KMS-11 (cell line): ENCODE measurements at regions not wholly inside any gene's neighbourhood (a gene's known extent, or its start where the extent isn't known, plus 50 kb on each side); places are given as distances from the start of the nearest gene placed in this dataset.

Experiments used
- H2AFZ ChIP-seq: fragments of 200-600 bp; sonication (generic); 2 replicates; pipeline ENCODE4 v1.6.1; 2016; ENCODE audit warnings: antibody characterized with exemption, mixed run types, low read depth
- H3K27ac ChIP-seq: fragments of 200-600 bp; sonication (generic); 2 replicates; pipeline ENCODE4 v1.6.1; 2016; ENCODE audit warnings: mild to moderate bottlenecking, mixed run types
- H3K27me3 ChIP-seq: fragments of 200-600 bp; sonication (generic); 2 replicates; pipeline ENCODE4 v1.6.1; 2017; ENCODE audit warnings: mild to moderate bottlenecking, low read depth, mixed run types, moderate library complexity; ENCODE audit not compliant: insufficient read depth
- H3K36me3 ChIP-seq: fragments of 200-600 bp; sonication (generic); 2 replicates; pipeline ENCODE4 v1.6.1; 2017; ENCODE audit warnings: mild to moderate bottlenecking, mixed run types; ENCODE audit not compliant: insufficient read depth
- H3K4me1 ChIP-seq: fragments of 200-600 bp; sonication (generic); 2 replicates; pipeline ENCODE4 v1.6.1; 2016; ENCODE audit warnings: mild to moderate bottlenecking, low read depth, mixed run types; ENCODE audit not compliant: poor library complexity, severe bottlenecking
- H3K4me2 ChIP-seq: fragments of 200-600 bp; sonication (generic); 2 replicates; pipeline ENCODE4 v1.7.0; 2016; ENCODE audit warnings: mild to moderate bottlenecking, mixed run types
- H3K4me3 ChIP-seq: fragments of 200-600 bp; sonication (generic); IDR thresholded peaks from 2 replicates; pipeline ENCODE4 v1.6.1; 2017; ENCODE audit warnings: low read depth, low read length, mixed read lengths; ENCODE audit not compliant: insufficient read depth
- H3K79me2 ChIP-seq: fragments of 200-600 bp; sonication (generic); 2 replicates; pipeline ENCODE4 v1.6.1; 2016; ENCODE audit warnings: low read depth, mixed run types; ENCODE audit not compliant: insufficient read depth
- H3K9ac ChIP-seq: fragments of 200-600 bp; sonication (generic); 2 replicates; pipeline ENCODE4 v1.6.1; 2016; ENCODE audit warnings: mild to moderate bottlenecking, mixed run types
- H4K20me1 ChIP-seq: fragments of 200-600 bp; sonication (generic); 2 replicates; pipeline ENCODE4 v1.6.1; 2016; ENCODE audit warnings: mild to moderate bottlenecking, mixed run types; ENCODE audit not compliant: insufficient read depth
- TF ChIP-seq, protein P1 (sequence below): fragments of 200-600 bp; sonication (generic); conservative IDR thresholded peaks from 2 replicates; pipeline ENCODE4 v1.6.1; 2017; ENCODE audit warnings: low read depth, mild to moderate bottlenecking, antibody characterized with exemption, low read length, moderate library complexity, mixed read lengths

DNA sequence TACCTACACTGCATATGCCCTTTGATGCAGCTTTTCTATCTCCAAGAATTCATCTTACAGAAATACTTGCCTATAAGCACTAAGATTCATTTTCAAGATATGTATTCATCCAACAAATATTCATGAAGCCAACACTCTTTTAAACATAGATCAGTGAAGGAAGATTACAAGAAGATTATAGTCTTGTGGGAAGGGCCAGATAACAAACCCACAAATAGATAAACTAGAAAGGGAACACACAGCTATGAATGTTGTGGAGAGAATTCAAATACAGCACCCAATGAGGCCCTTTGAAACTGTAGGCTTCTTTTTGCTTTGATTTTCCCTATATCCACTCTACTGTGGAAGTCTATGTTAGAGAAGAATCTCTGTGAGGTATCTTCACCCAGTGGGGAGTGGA lies 186.7 kb upstream of the RBMS1 start:
- no peaks in the 10 kb centered on the region for H4K20me1 ChIP-seq
- TF ChIP-seq, protein P1, sequence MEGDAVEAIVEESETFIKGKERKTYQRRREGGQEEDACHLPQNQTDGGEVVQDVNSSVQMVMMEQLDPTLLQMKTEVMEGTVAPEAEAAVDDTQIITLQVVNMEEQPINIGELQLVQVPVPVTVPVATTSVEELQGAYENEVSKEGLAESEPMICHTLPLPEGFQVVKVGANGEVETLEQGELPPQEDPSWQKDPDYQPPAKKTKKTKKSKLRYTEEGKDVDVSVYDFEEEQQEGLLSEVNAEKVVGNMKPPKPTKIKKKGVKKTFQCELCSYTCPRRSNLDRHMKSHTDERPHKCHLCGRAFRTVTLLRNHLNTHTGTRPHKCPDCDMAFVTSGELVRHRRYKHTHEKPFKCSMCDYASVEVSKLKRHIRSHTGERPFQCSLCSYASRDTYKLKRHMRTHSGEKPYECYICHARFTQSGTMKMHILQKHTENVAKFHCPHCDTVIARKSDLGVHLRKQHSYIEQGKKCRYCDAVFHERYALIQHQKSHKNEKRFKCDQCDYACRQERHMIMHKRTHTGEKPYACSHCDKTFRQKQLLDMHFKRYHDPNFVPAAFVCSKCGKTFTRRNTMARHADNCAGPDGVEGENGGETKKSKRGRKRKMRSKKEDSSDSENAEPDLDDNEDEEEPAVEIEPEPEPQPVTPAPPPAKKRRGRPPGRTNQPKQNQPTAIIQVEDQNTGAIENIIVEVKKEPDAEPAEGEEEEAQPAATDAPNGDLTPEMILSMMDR = no peak
- no peaks in the 10 kb centered on the region for H3K4me1 ChIP-seq
- no peaks in the 10 kb centered on the region for H3K27me3 ChIP-seq
- no peak overlapping the region for H3K9ac ChIP-seq
- H3K4me2 ChIP-seq = no peak overlapping the region
- H3K4me3 ChIP-seq = no peak overlapping the region
- H3K79me2 ChIP-seq = no peaks in the 10 kb centered on the region
- H3K27ac ChIP-seq = no peak overlapping the region
- no peak overlapping the region for H2AFZ ChIP-seq
- H3K36me3 ChIP-seq = no peaks in the 10 kb centered on the region

DNA sequence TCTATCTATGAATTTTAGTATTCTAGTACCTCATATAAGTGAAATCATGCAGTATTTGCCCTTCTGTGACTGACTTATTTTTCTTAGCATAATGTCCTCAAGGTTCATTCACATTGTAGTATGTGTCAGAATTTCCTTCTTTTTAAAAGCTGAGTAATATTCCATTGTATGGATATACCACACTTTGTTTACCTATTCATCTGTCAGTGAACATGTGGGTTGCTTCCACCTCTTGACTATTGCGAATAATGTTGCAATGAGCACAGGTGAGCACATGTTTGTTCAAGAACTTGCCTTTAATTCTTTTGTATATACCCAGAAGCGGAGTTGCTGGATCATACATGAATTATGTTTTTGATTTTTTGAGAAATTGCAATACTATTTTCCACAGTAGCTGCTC lies 187.4 kb upstream of the RBMS1 start:
- Histone ChIP-seq H4K20me1 (no peaks in the 10 kb centered on the region), H3K4me2 (no peak overlapping the region), H3K27me3 (no peaks in the 10 kb centered on the region), H3K4me3 (no peak overlapping the region), H3K27ac (no peak overlapping the region), H2AFZ (no peak overlapping the region), H3K36me3 (no peaks in the 10 kb centered on the region), H3K4me1 (no peaks in the 10 kb centered on the region), H3K79me2 (no peaks in the 10 kb centered on the region), H3K9ac (no peak overlapping the region)
- TF ChIP-seq, protein P1 = no peak

DNA sequence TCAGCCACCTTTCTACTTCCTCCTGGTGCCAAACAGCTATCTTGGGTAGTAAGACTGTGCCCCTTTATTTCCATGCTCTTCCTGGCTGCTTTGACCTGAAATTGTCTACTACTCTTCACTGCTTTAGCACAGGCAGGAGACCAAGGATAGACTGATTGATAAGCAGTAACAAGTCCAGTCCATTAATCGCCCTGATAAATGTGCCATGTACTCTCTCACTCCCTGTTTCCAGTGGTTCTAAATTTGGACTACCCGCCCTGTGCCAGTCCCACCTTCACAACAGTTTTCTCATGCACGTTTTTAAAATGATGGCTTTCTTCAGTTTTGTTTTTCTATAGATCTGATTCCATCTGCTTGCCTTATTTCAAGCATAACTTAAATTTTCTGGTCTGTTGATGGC lies 189.6 kb upstream of the RBMS1 start:
- Histone ChIP-seq H3K27ac (no peak overlapping the region), H3K4me1 (no peaks in the 10 kb centered on the region), H3K27me3 (no peaks in the 10 kb centered on the region), H3K4me3 (no peak overlapping the region), H3K9ac (no peak overlapping the region), H3K79me2 (no peaks in the 10 kb centered on the region), H3K4me2 (no peak overlapping the region), H3K36me3 (no peaks in the 10 kb centered on the region), H4K20me1 (no peaks in the 10 kb centered on the region), H2AFZ (no peak overlapping the region)
- TF ChIP-seq, protein P1 = no peak

DNA sequence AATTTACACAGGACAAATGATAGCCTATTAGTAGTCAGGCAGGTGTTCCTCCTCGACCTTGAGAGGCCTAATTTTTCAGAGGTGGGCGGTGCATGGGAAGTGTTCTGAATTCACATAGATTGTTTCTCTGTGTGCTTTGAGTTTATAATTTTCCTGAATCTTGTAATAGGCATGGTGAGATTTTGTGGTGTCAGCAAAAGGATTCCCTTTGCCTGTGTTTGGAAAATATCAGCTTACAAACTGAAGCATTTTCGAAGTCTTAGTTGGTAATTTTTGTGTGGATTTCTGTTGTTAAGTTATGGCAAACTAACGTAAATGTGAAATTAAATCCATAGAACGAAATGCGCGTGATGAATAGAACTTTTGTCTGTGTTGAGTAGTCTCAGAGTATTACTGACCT lies 194.0 kb upstream of the RBMS1 start:
- Histone ChIP-seq H2AFZ (no peak overlapping the region), H3K9ac (no peak overlapping the region), H3K4me1 (no peaks in the 10 kb centered on the region)

More for the DNA sequence above, 194.0 kb upstream of the RBMS1 start:
- H3K4me2 ChIP-seq = no peak overlapping the region
- no peaks in the 10 kb centered on the region for H4K20me1 ChIP-seq
- no peaks in the 10 kb centered on the region for H3K27me3 ChIP-seq
- no peak overlapping the region for H3K27ac ChIP-seq
- H3K79me2 ChIP-seq = no peaks in the 10 kb centered on the region
- H3K4me3 ChIP-seq = no peak overlapping the region
- TF ChIP-seq, protein P1 = no peak
- no peaks in the 10 kb centered on the region for H3K36me3 ChIP-seq
